WTC11 (cell line): ENCODE measurements at regions not wholly inside any gene's neighbourhood (a gene's known extent, or its start where the extent isn't known, plus 50 kb on each side); places are given as distances from the start of the nearest gene placed in this dataset.

Experiments
- IRF2 ChIP-seq: sonication (generic); formaldehyde crosslinking; IDR thresholded peaks from 2 replicates; pipeline ENCODE4 v1.8.0; 2022; ENCODE audit warnings: low read depth, missing genetic modification reagents, borderline replicate concordance
- MYBL2 ChIP-seq: sonication (generic); formaldehyde crosslinking; IDR thresholded peaks from 2 replicates; pipeline ENCODE4 v1.8.1; 2023; ENCODE audit warnings: mild to moderate bottlenecking, moderate library complexity, missing genetic modification reagents
- SMAD3 ChIP-seq: sonication (generic); formaldehyde crosslinking; IDR thresholded peaks from 2 replicates; pipeline ENCODE4 v1.8.0; 2022; ENCODE audit warnings: missing genetic modification reagents, mild to moderate bottlenecking, borderline replicate concordance
- TCF7 ChIP-seq: sonication (generic); formaldehyde crosslinking; IDR thresholded peaks from 2 replicates; pipeline ENCODE4 v1.8.0; 2022; ENCODE audit warnings: mild to moderate bottlenecking, low read depth, missing genetic modification reagents, moderate library complexity
- TF ChIP-seq, protein P1 (sequence below): sonication (generic); formaldehyde crosslinking; conservative IDR thresholded peaks from 2 replicates; pipeline ENCODE4 v1.8.1; 2022; ENCODE audit warnings: mild to moderate bottlenecking, missing genetic modification reagents
- TF ChIP-seq, protein P2 (sequence below): fragments of 200-600 bp; IDR thresholded peaks from 2 replicates; pipeline ENCODE4 v1.8.0; 2022; ENCODE audit warnings: antibody characterized with exemption
- TF ChIP-seq, protein P3 (sequence below): sonication (generic); formaldehyde crosslinking; IDR thresholded peaks from 2 replicates; pipeline ENCODE4 v1.8.1; 2023; ENCODE audit warnings: mild to moderate bottlenecking, missing genetic modification reagents, moderate library complexity

DNA sequence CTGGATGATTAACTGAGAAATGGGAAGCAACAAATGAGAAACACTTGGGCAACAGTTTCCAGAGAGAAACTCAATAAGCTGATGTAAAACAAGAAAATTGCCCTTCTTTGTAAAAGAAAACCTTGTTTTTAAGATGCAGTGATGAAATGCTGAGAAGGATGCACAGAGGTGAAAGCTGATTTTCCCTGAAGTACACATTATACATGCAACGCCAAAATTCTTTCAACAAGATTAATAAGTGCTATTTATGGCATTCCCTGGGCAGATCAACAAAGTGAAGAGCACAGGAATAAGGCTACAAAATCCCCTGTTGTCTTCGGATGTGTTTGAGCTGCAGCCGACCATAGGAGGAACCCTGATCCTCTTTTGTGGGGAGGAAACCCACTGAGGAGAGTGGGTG is 208.0 kb upstream of the ANKH start:
- no peak for TF ChIP-seq TCF7
- TF ChIP-seq, protein P1, sequence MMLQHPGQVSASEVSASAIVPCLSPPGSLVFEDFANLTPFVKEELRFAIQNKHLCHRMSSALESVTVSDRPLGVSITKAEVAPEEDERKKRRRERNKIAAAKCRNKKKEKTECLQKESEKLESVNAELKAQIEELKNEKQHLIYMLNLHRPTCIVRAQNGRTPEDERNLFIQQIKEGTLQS (CRISPR knock-in tag): no peak
- TF ChIP-seq, protein P2, sequence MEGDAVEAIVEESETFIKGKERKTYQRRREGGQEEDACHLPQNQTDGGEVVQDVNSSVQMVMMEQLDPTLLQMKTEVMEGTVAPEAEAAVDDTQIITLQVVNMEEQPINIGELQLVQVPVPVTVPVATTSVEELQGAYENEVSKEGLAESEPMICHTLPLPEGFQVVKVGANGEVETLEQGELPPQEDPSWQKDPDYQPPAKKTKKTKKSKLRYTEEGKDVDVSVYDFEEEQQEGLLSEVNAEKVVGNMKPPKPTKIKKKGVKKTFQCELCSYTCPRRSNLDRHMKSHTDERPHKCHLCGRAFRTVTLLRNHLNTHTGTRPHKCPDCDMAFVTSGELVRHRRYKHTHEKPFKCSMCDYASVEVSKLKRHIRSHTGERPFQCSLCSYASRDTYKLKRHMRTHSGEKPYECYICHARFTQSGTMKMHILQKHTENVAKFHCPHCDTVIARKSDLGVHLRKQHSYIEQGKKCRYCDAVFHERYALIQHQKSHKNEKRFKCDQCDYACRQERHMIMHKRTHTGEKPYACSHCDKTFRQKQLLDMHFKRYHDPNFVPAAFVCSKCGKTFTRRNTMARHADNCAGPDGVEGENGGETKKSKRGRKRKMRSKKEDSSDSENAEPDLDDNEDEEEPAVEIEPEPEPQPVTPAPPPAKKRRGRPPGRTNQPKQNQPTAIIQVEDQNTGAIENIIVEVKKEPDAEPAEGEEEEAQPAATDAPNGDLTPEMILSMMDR: no peak
- no peak for TF ChIP-seq MYBL2 (CRISPR knock-in tag)
- no peak for TF ChIP-seq IRF2 (CRISPR knock-in tag)
- no peak for TF ChIP-seq SMAD3 (CRISPR knock-in tag)
- TF ChIP-seq, protein P3, sequence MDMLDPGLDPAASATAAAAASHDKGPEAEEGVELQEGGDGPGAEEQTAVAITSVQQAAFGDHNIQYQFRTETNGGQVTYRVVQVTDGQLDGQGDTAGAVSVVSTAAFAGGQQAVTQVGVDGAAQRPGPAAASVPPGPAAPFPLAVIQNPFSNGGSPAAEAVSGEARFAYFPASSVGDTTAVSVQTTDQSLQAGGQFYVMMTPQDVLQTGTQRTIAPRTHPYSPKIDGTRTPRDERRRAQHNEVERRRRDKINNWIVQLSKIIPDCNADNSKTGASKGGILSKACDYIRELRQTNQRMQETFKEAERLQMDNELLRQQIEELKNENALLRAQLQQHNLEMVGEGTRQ (CRISPR knock-in tag): no peak
